RPMI8226 (cell line): ENCODE measurements at regions not wholly inside any gene's neighbourhood (a gene's known extent, or its start where the extent isn't known, plus 50 kb on each side); places are given as distances from the start of the nearest gene placed in this dataset.

Experiments used
- DNase-seq: peaks from one replicate; pipeline ENCODE4 v3.0.0-alpha.2; 2015

- no peak for DNase-seq
These were observed 66.8 kb upstream of the NKX1-1 start for GRCh38 chr4:1472911-1473518.

GRCh38 chr4:1472148-1472797 lies 66.0 kb upstream of the NKX1-1 start:
- DNase-seq, result no peak

- DNase-seq, result no peak
These were observed 65.4 kb upstream of the NKX1-1 start for GRCh38 chr4:1471443-1472147.

GRCh38 chr4:1470816-1471442 lies 64.7 kb upstream of the NKX1-1 start:
- no peak for DNase-seq

GRCh38 chr4:1470393-1470670 lies 64.1 kb upstream of the NKX1-1 start:
- no peak for DNase-seq

GRCh38 chr4:1469607-1470392 lies 63.6 kb upstream of the NKX1-1 start:
- no peak for DNase-seq

- no peak for DNase-seq
These were observed 62.8 kb upstream of the NKX1-1 start for GRCh38 chr4:1469043-1469442.

GRCh38 chr4:1467581-1468458 lies 61.6 kb upstream of the NKX1-1 start:
- DNase-seq, result no peak

GRCh38 chr4:1466863-1467165 lies 60.6 kb upstream of the NKX1-1 start:
- no peak for DNase-seq

- no peak for DNase-seq
These were observed 60.0 kb upstream of the NKX1-1 start for GRCh38 chr4:1466034-1466862.

GRCh38 chr4:1465173-1466033 lies 59.2 kb upstream of the NKX1-1 start:
- no peak for DNase-seq

- no peak for DNase-seq
These were observed 58.4 kb upstream of the NKX1-1 start for GRCh38 chr4:1464581-1465171.

- DNase-seq, result no peak
These were observed 57.8 kb upstream of the NKX1-1 start for GRCh38 chr4:1463927-1464540.

GRCh38 chr4:1463088-1463926 lies 57.1 kb upstream of the NKX1-1 start:
- DNase-seq, result peak; percentile 38

GRCh38 chr4:1462768-1463075 lies 56.5 kb upstream of the NKX1-1 start:
- DNase-seq, result no peak

- no peak for DNase-seq
These were observed 55.9 kb upstream of the NKX1-1 start for GRCh38 chr4:1462009-1462767.

- DNase-seq, result no peak
These were observed 55.0 kb upstream of the NKX1-1 start for GRCh38 chr4:1460967-1461868.
